B cell (primary cell): ENCODE measurements at regions not wholly inside any gene's neighbourhood (a gene's known extent, or its start where the extent isn't known, plus 50 kb on each side); places are given as distances from the start of the nearest gene placed in this dataset.

Source experiments
- ATAC-seq: fragments of 200-7000 bp; cut with Tn5 transposase; one replicate; pipeline ENCODE4 v1.10.0; 2021; ENCODE audit warnings: low read depth, mild to moderate bottlenecking, moderate number of reproducible peaks, moderate library complexity
- CTCF ChIA-PET: fragments of 350-600 bp; sonication (Branson Sonifier 250); formaldehyde crosslinking; loops from one replicate; lab custom pipeline; 2021; ENCODE audit warnings: antibody characterized with exemption, inconsistent platforms; lab: Charles Lee
- POLR2A ChIA-PET: fragments of 350-600 bp; sonication (Branson Sonifier 250); formaldehyde crosslinking; loops from one replicate; lab custom pipeline; 2021; ENCODE audit warnings: antibody characterized with exemption; lab: Charles Lee
- DNase-seq: peaks from one replicate; pipeline ENCODE4 v3.0.0; 2013
- H2AFZ ChIP-seq: 2 replicates; pipeline ENCODE4 v1.6.1; 2012; ENCODE audit warnings: mild to moderate bottlenecking, low read depth, low read length; ENCODE audit not compliant: insufficient read depth, poor library complexity, severe bottlenecking
- H3K27ac ChIP-seq, 2 donors: 1 replicate in 1 of 2; 2 replicates in 1 of 2; pipeline ENCODE4 v1.5.1; 2012 to 2013; ENCODE audit warnings: low read length in 2 of 2, mild to moderate bottlenecking in 2 of 2, moderate library complexity in 1 of 2
- H3K27me3 ChIP-seq, 4 experiments: fragments of 200-600 bp in 1 of 4; sonication (generic) in 1 of 4; replicated peaks in 1 of 4; 1 replicate in 2 of 4; 2 replicates in 2 of 4; pipeline versions ENCODE4 v1.6.1 to v1.7.0; 2013 to 2016; ENCODE audit warnings: low read length in 3 of 4, mild to moderate bottlenecking in 2 of 4, mixed read lengths in 1 of 4, moderate library complexity in 1 of 4; ENCODE audit not compliant: insufficient read depth in 4 of 4, control insufficient read depth in 3 of 4; ENCODE audit errors: control extremely low read depth in 1 of 4
- H3K36me3 ChIP-seq, 2 experiments: replicated peaks in 1 of 2; 1 replicate in 1 of 2; 2 replicates in 1 of 2; pipeline versions ENCODE4 v1.6.1 to v1.7.1; 2013; ENCODE audit warnings: low read length in 1 of 2; ENCODE audit not compliant: insufficient read depth in 2 of 2, control insufficient read depth in 1 of 2; ENCODE audit errors: control extremely low read depth in 1 of 2, extremely low read depth in 1 of 2
- H3K4me1 ChIP-seq, 2 donors: fragments of 200-600 bp in 1 of 2; sonication (generic) in 1 of 2; 1 replicate in 1 of 2; 2 replicates in 1 of 2; pipeline versions ENCODE4 v1.5.1 to v1.6.1; 2013 to 2017; ENCODE audit warnings: low read length in 2 of 2; ENCODE audit not compliant: control insufficient read depth in 2 of 2, insufficient read depth in 2 of 2
- H3K4me2 ChIP-seq: replicated peaks from 2 replicates; pipeline ENCODE3; 2012; ENCODE audit warnings: mild to moderate bottlenecking, low read depth, low read length; ENCODE audit not compliant: poor library complexity, severe bottlenecking
- H3K4me3 ChIP-seq, 5 experiments: fragments of 200-600 bp in 1 of 5; sonication (generic) in 1 of 5; 1 replicate in 3 of 5; 2 replicates in 2 of 5; pipeline versions ENCODE4 v1.5.1 to v1.7.0; 2011 to 2016; ENCODE audit warnings: low read length in 4 of 5, mild to moderate bottlenecking in 4 of 5, low read depth in 2 of 5, control low read depth in 1 of 5, moderate library complexity in 1 of 5; ENCODE audit not compliant: insufficient read depth in 1 of 5; ENCODE audit errors: control extremely low read depth in 1 of 5, extremely low read depth in 1 of 5
- H3K79me2 ChIP-seq: fragments of 200-600 bp; sonication (generic); one replicate; pipeline ENCODE4 v1.6.0; 2016; ENCODE audit warnings: low read length; ENCODE audit not compliant: control insufficient read depth, insufficient read depth
- H3K9ac ChIP-seq: fragments of 200-600 bp; sonication (generic); 2 replicates; pipeline ENCODE4 v1.6.1; 2017; ENCODE audit warnings: mild to moderate bottlenecking, low read length, moderate library complexity
- H3K9me3 ChIP-seq, 3 donors: one replicate each; pipeline versions ENCODE4 v1.6.1 to v1.7.1; 2013; ENCODE audit warnings: low read length in 2 of 3; ENCODE audit not compliant: control insufficient read depth in 2 of 3, insufficient read depth in 1 of 3; ENCODE audit errors: control extremely low read depth in 1 of 3
- H4K20me1 ChIP-seq: 2 replicates; pipeline ENCODE4 v1.6.0; 2012; ENCODE audit warnings: mild to moderate bottlenecking, low read length; ENCODE audit not compliant: insufficient read depth, control insufficient read depth, poor library complexity, severe bottlenecking
- H3K27ac Mint-ChIP-seq: one replicate; pipeline ENCODE4 v1.8.0; 2021; ENCODE audit warnings: mixed read lengths
- H3K27me3 Mint-ChIP-seq: one replicate; pipeline ENCODE4 v1.8.0; 2021; ENCODE audit warnings: mixed read lengths
- H3K4me1 Mint-ChIP-seq: one replicate; pipeline ENCODE4 v1.8.0; 2021; ENCODE audit warnings: mixed read lengths
- H3K4me3 Mint-ChIP-seq: one replicate; pipeline ENCODE4 v1.8.0; 2021; ENCODE audit warnings: mixed read lengths
- H3K9me3 Mint-ChIP-seq: one replicate; pipeline ENCODE4 v1.8.0; 2022; ENCODE audit warnings: mixed read lengths; ENCODE audit not compliant: insufficient read depth
- CTCF ChIP-seq: fragments of 200-600 bp; IDR thresholded peaks from one replicate; pipeline ENCODE4 v1.8.0; 2022; ENCODE audit warnings: antibody characterized with exemption, mild to moderate bottlenecking
- EZH2 ChIP-seq: IDR thresholded peaks from 2 replicates; pipeline ENCODE4 v1.6.1; 2012; ENCODE audit warnings: borderline replicate concordance, low read depth, mild to moderate bottlenecking, moderate library complexity, low read length; ENCODE audit not compliant: insufficient read depth, poor library complexity, severe bottlenecking
- WGBS: methylation state at CpG from one replicate; pipeline ENCODE4 v1.1.5; 2013; ENCODE audit warnings: missing lambda C conversion rate; ENCODE audit not compliant: insufficient coverage; 5-methylcytosine and 5-hydroxymethylcytosine counted together
- intact Hi-C: fragments of 100-400 bp; cut with micrococcal nuclease; formaldehyde crosslinking; loops from one replicate; pipeline ENCODE4 v1.10.0; 2022

- intact Hi-C loops: no loop called here
- WGBS: 88% methylated on average over 2 of the region's 5 CpGs
Measured at GRCh38 chr2:128808462-128809258, 490.0 kb upstream of the HS6ST1 start.

More at GRCh38 chr2:128808462-128809258, 490.0 kb upstream of the HS6ST1 start:
- DNase-seq: no peak
- H3K4me2 ChIP-seq: no peak overlapping the region
- TF ChIP-seq EZH2 (no peak), CTCF (no peak)
- H3K4me1 Mint-ChIP-seq: no peaks in the 10 kb centered on the region
- CTCF ChIA-PET: no interaction called here
- no peak overlapping the region for H3K9ac ChIP-seq
- POLR2A ChIA-PET: no interaction called here
- no peak overlapping the region for H3K27ac ChIP-seq
- no peak overlapping the region for H2AFZ ChIP-seq
- H3K27me3 Mint-ChIP-seq: peaks cover 15% of the 10 kb centered on the region
- H3K4me1 ChIP-seq: no peaks in the 10 kb centered on the region
- H3K9me3 Mint-ChIP-seq: no peaks in the 10 kb centered on the region
- H4K20me1 ChIP-seq: no peaks in the 10 kb centered on the region
- peaks cover 0 to 21% (median 0%) of the 10 kb centered on the region in 3 donors for H3K9me3 ChIP-seq
- peaks cover 0 to 8% (median 1%) of the 10 kb centered on the region in 4 experiments for H3K27me3 ChIP-seq
- no peak overlapping the region for H3K27ac Mint-ChIP-seq
- H3K36me3 ChIP-seq: no peaks in the 10 kb centered on the region
- no peak overlapping the region for H3K4me3 Mint-ChIP-seq
- no peaks in the 10 kb centered on the region for H3K79me2 ChIP-seq
- no peak overlapping the region for H3K4me3 ChIP-seq
- no peak for ATAC-seq
